ENCODE measurements at regions not wholly inside any gene's neighbourhood (a gene's known extent, or its start where the extent isn't known, plus 50 kb on each side); places are given as distances from the start of the nearest gene placed in this dataset.
A peak's percentile ranks its signal among the peaks of the same experiment; 100 is the strongest.

GRCh38 chr15:70559265-70560239, 203.8 kb downstream of the UACA start:
- Histone ChIP-seq H3K27me3 (ENCODE audit: control insufficient read depth, insufficient read depth, low read length) (peaks cover 8% of the 10 kb centered on the region), H3K9me3 (ENCODE audit: control insufficient read depth, insufficient read depth, low read length) (no peaks in the 10 kb centered on the region), H3K4me3 (ENCODE audit: low read length) (no peak overlapping the region), H3K36me3 (ENCODE audit: control insufficient read depth, insufficient read depth, low read length) (no peaks in the 10 kb centered on the region), H3K27ac (ENCODE audit: low read length) (no peak overlapping the region), H3K4me1 (ENCODE audit: control insufficient read depth, insufficient read depth, low read length) (peaks cover 20% of the 10 kb centered on the region)
- Mint-ChIP-seq H3K27me3 (ENCODE audit: low read depth in 2 of 2) (peaks cover 15 to 28% of the 10 kb centered on the region in 2 donors), H3K4me3 (no peak overlapping the region), H3K4me1 (no peaks in the 10 kb centered on the region), H3K36me3 (no peaks in the 10 kb centered on the region), H3K9me3 (no peaks in the 10 kb centered on the region), H3K27ac (no peak overlapping the region)
- intact Hi-C loops (cut with micrococcal nuclease): no loop called here
- DNase-seq (peak; percentile 31 to 84), ATAC-seq (peak; percentile 78 to 96 (median 88))
- no peak for TF ChIP-seq CTCF (IDR thresholded peaks at IDR 0.05)
- WGBS (ENCODE audit: insufficient coverage): 33% methylated on average over 20 of the region's 20 CpGs

- intact Hi-C loops (cut with micrococcal nuclease): no loop called here
- no peak for TF ChIP-seq CTCF (IDR thresholded peaks at IDR 0.05)
- H3K4me1 Mint-ChIP-seq: no peaks in the 10 kb centered on the region
- Histone ChIP-seq H3K27me3 (ENCODE audit: control insufficient read depth, insufficient read depth, low read length) (peaks cover 8% of the 10 kb centered on the region), H3K4me1 (ENCODE audit: control insufficient read depth, insufficient read depth, low read length) (peaks cover 20% of the 10 kb centered on the region), H3K27ac (ENCODE audit: low read length) (no peak overlapping the region), H3K9me3 (ENCODE audit: control insufficient read depth, insufficient read depth, low read length) (no peaks in the 10 kb centered on the region), H3K36me3 (ENCODE audit: control insufficient read depth, insufficient read depth, low read length) (no peaks in the 10 kb centered on the region), H3K4me3 (ENCODE audit: low read length) (no peak overlapping the region)
- peak in 2 of 3 donors; percentile 24 to 30 for ATAC-seq
- WGBS (ENCODE audit: insufficient coverage): 73% methylated on average over 10 of the region's 10 CpGs
- no peaks in the 10 kb centered on the region for H3K36me3 Mint-ChIP-seq
- peak in 1 of 2 donors; percentile 18 for DNase-seq
- H3K27me3 Mint-ChIP-seq (ENCODE audit: low read depth in 2 of 2): peaks cover 12 to 22% of the 10 kb centered on the region in 2 donors
- no peak overlapping the region for H3K4me3 Mint-ChIP-seq
- H3K9me3 Mint-ChIP-seq: no peaks in the 10 kb centered on the region
- no peak overlapping the region for H3K27ac Mint-ChIP-seq
These were observed 204.7 kb downstream of the UACA start for GRCh38 chr15:70558406-70559264.

DNA sequence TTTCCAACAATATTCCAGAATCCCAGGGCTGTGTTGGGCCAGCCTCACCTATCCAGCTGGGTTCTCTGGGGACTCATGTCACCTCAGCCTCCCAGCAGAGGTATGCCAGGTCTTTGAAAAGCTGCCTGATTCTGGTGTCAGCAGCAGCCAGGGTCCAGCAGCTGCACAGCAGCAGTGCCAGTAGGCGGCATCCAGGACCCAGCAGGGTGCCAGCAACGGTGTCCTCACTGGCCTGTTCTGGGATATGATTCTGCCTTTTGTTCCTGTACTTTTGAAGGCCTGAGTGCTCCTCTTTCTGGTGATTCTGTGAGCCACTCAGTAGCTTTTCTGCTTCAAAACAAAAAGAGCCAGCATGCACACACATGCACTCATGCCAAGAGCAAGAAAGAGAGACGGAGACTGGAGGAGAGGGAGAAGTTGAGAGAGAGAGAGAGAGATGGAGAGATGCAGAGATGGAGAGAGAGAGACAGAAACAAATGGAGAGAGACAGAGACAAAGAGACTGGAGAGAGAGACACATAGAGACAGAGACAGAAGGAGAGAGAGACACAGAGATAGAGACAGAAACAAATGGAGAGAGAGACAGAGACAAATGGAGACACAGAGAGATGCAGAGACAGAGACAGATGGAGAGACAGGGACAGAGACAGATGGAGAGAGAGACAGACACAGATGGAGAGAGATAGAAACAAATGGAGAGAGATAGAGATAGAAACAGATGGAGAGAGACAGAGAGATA, 205.7 kb downstream of the UACA start:
- H3K4me1 ChIP-seq (ENCODE audit: control insufficient read depth, insufficient read depth, low read length): peaks cover 20% of the 10 kb centered on the region
- Mint-ChIP-seq H3K27ac (no peak overlapping the region), H3K36me3 (no peaks in the 10 kb centered on the region), H3K4me3 (no peak overlapping the region), H3K9me3 (no peaks in the 10 kb centered on the region), H3K4me1 (no peaks in the 10 kb centered on the region), H3K27me3 (ENCODE audit: low read depth in 2 of 2) (peaks cover 10 to 13% of the 10 kb centered on the region in 2 donors)
- no peaks in the 10 kb centered on the region for H3K9me3 ChIP-seq (ENCODE audit: control insufficient read depth, insufficient read depth, low read length)
- intact Hi-C loops (cut with micrococcal nuclease): no loop called here
- no peak overlapping the region for H3K27ac ChIP-seq (ENCODE audit: low read length)
- H3K4me3 ChIP-seq (ENCODE audit: low read length): no peak overlapping the region
- TF ChIP-seq CTCF (IDR thresholded peaks at IDR 0.05): no peak
- no peaks in the 10 kb centered on the region for H3K36me3 ChIP-seq (ENCODE audit: control insufficient read depth, insufficient read depth, low read length)
- H3K27me3 ChIP-seq (ENCODE audit: control insufficient read depth, insufficient read depth, low read length): peaks cover 8% of the 10 kb centered on the region
- 91% methylated on average over 3 of the region's 3 CpGs for WGBS (ENCODE audit: insufficient coverage)
- DNase-seq: peak in 1 of 2 donors; percentile 20
- no peak for ATAC-seq
